ENCODE measurements at regions not wholly inside any gene's neighbourhood (a gene's known extent, or its start where the extent isn't known, plus 50 kb on each side); places are given as distances from the start of the nearest gene placed in this dataset.

- no peak overlapping the region for H2AFZ ChIP-seq (ENCODE audit: low read length)
- no peaks in the 10 kb centered on the region for H3K79me2 ChIP-seq (ENCODE audit: insufficient read depth, low read length)
- no peak overlapping the region for H3K9ac ChIP-seq (ENCODE audit: low read depth, low read length, poor library complexity, severe bottlenecking)
- no peaks in the 10 kb centered on the region for H3K36me3 ChIP-seq (ENCODE audit: insufficient read depth, low read length)
- H3K4me2 ChIP-seq (ENCODE audit: low read depth, low read length, poor library complexity, severe bottlenecking), result no peak overlapping the region
- H3K4me1 ChIP-seq (ENCODE audit: insufficient read depth, low read length, poor library complexity, severe bottlenecking), result no peaks in the 10 kb centered on the region
- no peaks in the 10 kb centered on the region for H3F3A ChIP-seq (ENCODE audit: low read depth)
- no peak for TF ChIP-seq CTCF (conservative IDR thresholded peaks at IDR 0.05; ENCODE audit: low read length)
- no peak for TF ChIP-seq EZH2phosphoT487 (IDR thresholded peaks at IDR 0.05; ENCODE audit: borderline replicate concordance)
- no peak overlapping the region for H3K4me3 ChIP-seq (ENCODE audit: low read length, poor library complexity, severe bottlenecking)
- no peaks in the 10 kb centered on the region for H4K20me1 ChIP-seq (ENCODE audit: insufficient read depth, low read length, poor library complexity, severe bottlenecking)
- H3K27me3 ChIP-seq (ENCODE audit: insufficient read depth, low read length, poor library complexity, severe bottlenecking), result no peaks in the 10 kb centered on the region
- H3K9me3 ChIP-seq (ENCODE audit: insufficient read depth, low read depth, low read length), result no peaks in the 10 kb centered on the region
- no peaks in the 10 kb centered on the region for H3K9me2 ChIP-seq (replicated peaks; ENCODE audit: low read depth, low read length)
These were observed 132.1 kb upstream of the ADGRL3 start for GRCh38 chr4:61068060-61068459.

DNA sequence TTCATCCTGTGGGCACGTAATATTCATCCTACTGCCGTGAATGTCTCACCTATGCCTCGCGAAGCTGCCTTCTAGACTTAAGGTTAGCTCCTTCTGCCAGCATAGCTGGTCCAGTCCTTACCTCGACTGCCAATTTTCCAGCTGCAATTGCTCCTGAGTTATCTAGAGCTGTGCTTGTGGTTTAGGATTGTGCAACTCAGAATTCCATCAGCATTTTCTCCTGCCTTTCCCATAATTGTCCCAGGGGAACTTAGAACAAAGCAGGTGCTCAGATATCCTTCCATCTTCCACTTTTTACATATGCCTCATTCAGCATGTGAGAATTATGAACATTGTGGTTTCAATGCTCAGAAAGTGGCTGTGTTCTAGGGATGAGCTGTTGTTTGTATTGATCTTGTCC lies 131.4 kb upstream of the ADGRL3 start:
- Histone ChIP-seq H3K79me2 (ENCODE audit: insufficient read depth, low read length) (no peaks in the 10 kb centered on the region), H3K9ac (ENCODE audit: low read depth, low read length, poor library complexity, severe bottlenecking) (no peak overlapping the region), H2AFZ (ENCODE audit: low read length) (no peak overlapping the region), H4K20me1 (ENCODE audit: insufficient read depth, low read length, poor library complexity, severe bottlenecking) (no peaks in the 10 kb centered on the region), H3K4me3 (ENCODE audit: low read length, poor library complexity, severe bottlenecking) (no peak overlapping the region), H3K9me3 (ENCODE audit: insufficient read depth, low read depth, low read length) (no peaks in the 10 kb centered on the region), H3F3A (ENCODE audit: low read depth) (no peaks in the 10 kb centered on the region), H3K27me3 (ENCODE audit: insufficient read depth, low read length, poor library complexity, severe bottlenecking) (no peaks in the 10 kb centered on the region), H3K36me3 (ENCODE audit: insufficient read depth, low read length) (no peaks in the 10 kb centered on the region), H3K4me2 (ENCODE audit: low read depth, low read length, poor library complexity, severe bottlenecking) (no peak overlapping the region), H3K4me1 (ENCODE audit: insufficient read depth, low read length, poor library complexity, severe bottlenecking) (no peaks in the 10 kb centered on the region), H3K9me2 (replicated peaks; ENCODE audit: low read depth, low read length) (no peaks in the 10 kb centered on the region)
- no peak for TF ChIP-seq CTCF (conservative IDR thresholded peaks at IDR 0.05; ENCODE audit: low read length)
- no peak for TF ChIP-seq EZH2phosphoT487 (IDR thresholded peaks at IDR 0.05; ENCODE audit: borderline replicate concordance)

DNA sequence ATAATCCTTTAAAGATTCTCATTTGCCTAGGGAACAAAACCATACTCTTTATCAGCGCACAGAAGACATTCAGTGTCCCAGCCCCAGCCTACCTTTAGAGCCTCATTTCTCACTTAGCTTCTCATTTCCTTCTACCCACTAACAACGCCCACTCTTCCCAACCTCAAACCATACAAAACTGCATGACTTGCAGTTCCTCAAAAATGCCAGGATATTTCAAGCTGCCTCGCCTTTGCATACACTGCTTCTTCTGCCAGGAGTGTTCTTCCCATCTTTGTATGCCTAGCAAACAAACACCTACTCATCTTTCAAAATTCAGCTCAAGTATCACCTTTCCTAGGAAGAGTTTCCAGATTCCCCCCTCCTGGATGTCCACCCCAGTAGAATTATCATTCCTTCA lies 129.9 kb upstream of the ADGRL3 start:
- Histone ChIP-seq H3K36me3 (ENCODE audit: insufficient read depth, low read length) (no peaks in the 10 kb centered on the region), H3K27me3 (ENCODE audit: insufficient read depth, low read length, poor library complexity, severe bottlenecking) (no peaks in the 10 kb centered on the region), H3K9me3 (ENCODE audit: insufficient read depth, low read depth, low read length) (no peaks in the 10 kb centered on the region), H3K79me2 (ENCODE audit: insufficient read depth, low read length) (no peaks in the 10 kb centered on the region), H3K4me3 (ENCODE audit: low read length, poor library complexity, severe bottlenecking) (no peak overlapping the region), H3K4me1 (ENCODE audit: insufficient read depth, low read length, poor library complexity, severe bottlenecking) (no peaks in the 10 kb centered on the region), H3K4me2 (ENCODE audit: low read depth, low read length, poor library complexity, severe bottlenecking) (no peak overlapping the region), H3K9ac (ENCODE audit: low read depth, low read length, poor library complexity, severe bottlenecking) (no peak overlapping the region), H3F3A (ENCODE audit: low read depth) (no peaks in the 10 kb centered on the region), H2AFZ (ENCODE audit: low read length) (no peak overlapping the region), H4K20me1 (ENCODE audit: insufficient read depth, low read length, poor library complexity, severe bottlenecking) (no peaks in the 10 kb centered on the region), H3K9me2 (replicated peaks; ENCODE audit: low read depth, low read length) (no peaks in the 10 kb centered on the region)
- TF ChIP-seq EZH2phosphoT487 (IDR thresholded peaks at IDR 0.05; ENCODE audit: borderline replicate concordance), result no peak
- TF ChIP-seq CTCF (conservative IDR thresholded peaks at IDR 0.05; ENCODE audit: low read length), result no peak
